SW 1271 (cell line): ENCODE measurements at regions not wholly inside any gene's neighbourhood (a gene's known extent, or its start where the extent isn't known, plus 50 kb on each side); places are given as distances from the start of the nearest gene placed in this dataset.

Experiments
- DNase-seq, 2 experiments: peaks; one replicate each; lab custom pipeline; 2025; lab: John Stamatoyannopoulos, UW

DNA sequence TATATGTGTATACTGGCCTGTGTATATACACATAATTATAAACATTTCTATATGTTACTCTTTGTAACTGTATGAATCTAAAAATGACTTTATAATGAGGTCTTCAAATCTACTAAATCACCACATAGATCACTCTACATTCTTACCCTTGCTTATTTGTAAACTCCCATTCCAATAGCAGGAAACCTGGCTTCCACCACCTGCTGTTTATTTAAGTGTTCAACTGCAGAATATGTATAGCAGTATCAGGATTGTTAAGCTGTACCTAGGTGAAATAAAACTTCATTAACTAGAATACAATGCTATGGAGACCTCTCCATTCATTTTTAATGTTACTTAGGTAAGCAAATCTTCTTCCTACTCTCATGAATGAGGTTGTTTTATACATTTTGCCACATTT is 1351.1 kb upstream of the B3GALT2 start:
- no peak for DNase-seq

GRCh38 chr1:194535369-194535768 is 1349.0 kb upstream of the B3GALT2 start:
- DNase-seq: no peak

GRCh38 chr1:194534784-194535183 is 1348.4 kb upstream of the B3GALT2 start:
- no peak for DNase-seq

- no peak for DNase-seq
These were observed 1347.2 kb upstream of the B3GALT2 start for GRCh38 chr1:194533641-194534040.

- no peak for DNase-seq
These were observed 1331.2 kb upstream of the B3GALT2 start for GRCh38 chr1:194517567-194517966.

DNA sequence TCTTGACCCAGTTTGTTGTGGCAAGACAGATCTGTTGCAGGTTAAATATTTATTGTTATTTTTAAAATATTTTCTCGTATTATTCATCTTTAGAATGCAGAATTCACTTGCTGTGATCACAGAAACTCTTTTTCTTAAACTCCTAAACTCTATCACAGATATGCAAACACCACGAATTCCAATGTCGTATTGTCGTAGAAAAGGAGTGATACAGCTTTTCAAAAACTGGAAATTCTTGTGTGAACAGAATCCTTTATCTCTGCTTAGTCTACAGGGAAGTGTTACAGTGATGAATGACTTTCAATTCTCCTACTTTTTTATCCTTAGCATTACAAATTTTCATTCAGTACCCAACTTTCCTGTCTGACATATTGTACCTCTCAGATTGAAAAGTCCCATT is 1329.5 kb upstream of the B3GALT2 start:
- DNase-seq: no peak

- DNase-seq: no peak
These were observed 1326.5 kb upstream of the B3GALT2 start for GRCh38 chr1:194512957-194513356.

GRCh38 chr1:194512345-194512744 is 1325.9 kb upstream of the B3GALT2 start:
- no peak for DNase-seq

- no peak for DNase-seq
These were observed 1316.8 kb upstream of the B3GALT2 start for GRCh38 chr1:194503209-194503608.

GRCh38 chr1:194495434-194495833 is 1309.0 kb upstream of the B3GALT2 start:
- no peak for DNase-seq

GRCh38 chr1:194487172-194487571 is 1300.8 kb upstream of the B3GALT2 start:
- no peak for DNase-seq

DNA sequence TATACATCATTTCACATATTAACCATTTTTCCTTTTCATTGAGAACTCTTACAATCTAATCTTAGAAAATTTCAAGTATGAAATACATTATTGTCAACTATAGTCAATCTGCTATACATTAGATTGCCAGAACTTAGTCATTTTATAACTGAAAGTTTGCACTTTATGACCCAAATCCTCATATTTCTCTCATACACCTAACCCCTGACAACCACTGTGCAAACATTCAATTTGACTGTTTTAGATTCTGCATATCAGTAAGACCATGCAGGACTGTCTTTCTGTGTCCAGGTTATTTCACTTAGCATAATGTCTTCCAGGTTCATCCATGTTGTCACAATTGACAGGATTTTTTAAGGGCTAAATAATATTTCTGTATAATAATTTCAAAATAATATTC is 1299.0 kb upstream of the B3GALT2 start:
- no peak for DNase-seq

- no peak for DNase-seq
These were observed 1292.3 kb upstream of the B3GALT2 start for GRCh38 chr1:194478731-194479130.

DNA sequence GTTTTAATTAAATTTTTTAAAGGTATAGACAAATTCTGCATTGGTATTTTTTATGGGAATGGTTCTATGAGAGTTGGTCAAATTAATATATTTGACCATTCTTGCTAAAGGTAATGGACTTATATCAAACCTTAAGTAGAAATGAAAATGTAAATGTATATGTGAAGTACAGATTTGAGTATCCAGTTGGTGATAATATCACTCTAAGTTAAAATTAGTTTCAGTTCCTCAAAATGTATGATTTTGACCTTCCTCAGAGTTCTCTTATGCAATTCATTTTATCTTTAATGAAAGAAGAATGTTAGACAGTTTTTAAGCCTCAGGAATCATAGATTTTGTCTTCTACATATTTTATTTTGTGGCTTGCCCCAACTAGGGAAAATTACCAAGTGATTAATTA is 1291.5 kb upstream of the B3GALT2 start:
- no peak for DNase-seq

DNA sequence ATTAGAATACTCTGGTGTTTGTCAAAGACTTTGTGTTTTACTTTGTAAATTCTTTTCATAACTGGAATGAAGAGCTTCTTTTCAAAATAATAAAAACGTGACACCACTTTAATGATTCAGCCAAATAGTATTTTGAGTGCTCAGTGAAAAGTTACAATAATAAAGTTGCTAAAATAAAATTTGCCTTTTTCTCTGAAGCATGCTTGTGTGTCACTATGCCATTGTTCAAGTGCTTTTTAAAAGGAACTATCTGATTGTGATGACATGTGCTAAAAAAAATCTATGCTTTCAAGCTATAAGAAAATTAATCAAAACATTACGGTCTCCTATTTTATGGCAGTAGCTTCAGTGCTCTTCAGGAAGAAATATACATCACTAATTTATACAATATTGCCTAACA is 1290.5 kb upstream of the B3GALT2 start:
- no peak for DNase-seq

GRCh38 chr1:194476351-194476750 is 1289.9 kb upstream of the B3GALT2 start:
- DNase-seq: no peak

DNA sequence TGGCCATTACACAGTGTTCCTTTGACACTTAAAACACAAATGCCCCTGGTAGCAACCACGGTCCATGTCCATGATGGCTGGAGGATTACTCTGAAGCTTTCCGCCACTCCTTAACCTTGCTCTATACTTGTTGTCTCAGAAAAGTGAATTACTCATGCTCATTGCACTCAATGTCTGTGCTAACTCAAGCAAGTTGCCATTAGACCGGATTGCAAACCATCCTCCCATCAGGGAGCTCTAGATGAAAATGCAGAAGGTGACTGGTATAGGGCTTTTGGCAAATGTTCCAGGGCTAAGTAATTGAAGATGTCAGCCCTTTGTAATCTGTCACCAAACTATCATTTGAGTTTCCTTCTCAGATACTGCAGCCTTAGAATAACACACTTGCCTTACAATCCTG is 1288.3 kb upstream of the B3GALT2 start:
- DNase-seq: no peak

GRCh38 chr1:194473766-194474165 is 1287.4 kb upstream of the B3GALT2 start:
- no peak for DNase-seq

DNA sequence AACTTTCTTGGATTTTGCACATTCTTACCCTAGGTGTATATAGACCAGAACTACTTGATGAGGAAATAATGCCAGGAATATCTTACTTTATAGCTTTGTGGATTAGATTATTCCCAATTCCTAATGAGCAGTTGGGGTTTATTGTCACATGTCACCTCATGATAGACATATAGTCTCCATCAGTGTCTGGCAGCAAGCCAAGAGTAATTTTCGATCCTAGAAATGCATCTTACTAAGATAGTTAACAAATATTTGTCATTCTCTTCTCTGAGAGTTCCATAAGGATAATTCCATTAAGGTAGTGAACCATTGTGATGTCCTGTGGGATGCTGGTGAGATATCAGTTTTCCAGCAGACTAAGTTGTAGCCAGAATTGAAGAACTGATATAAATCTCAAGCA is 1282.9 kb upstream of the B3GALT2 start:
- no peak for DNase-seq

DNA sequence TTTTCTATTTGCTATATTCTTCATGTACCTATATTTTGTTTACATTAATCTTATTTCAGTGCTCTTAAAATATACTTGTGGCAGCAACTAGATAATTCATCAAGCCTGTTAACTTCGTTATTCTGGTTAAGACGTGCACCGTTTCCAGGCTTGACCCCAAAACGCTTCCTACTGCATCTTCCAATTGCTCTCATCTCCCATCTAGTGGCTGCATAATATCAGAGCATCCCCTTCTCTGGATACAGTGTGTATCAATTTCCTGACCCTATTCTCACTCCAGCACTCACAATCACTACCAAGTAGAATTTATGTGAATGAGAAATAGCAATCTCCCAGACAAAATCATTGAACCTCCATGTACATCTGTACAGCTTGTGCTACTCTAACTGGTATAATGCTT is 1280.3 kb upstream of the B3GALT2 start:
- DNase-seq: no peak

DNA sequence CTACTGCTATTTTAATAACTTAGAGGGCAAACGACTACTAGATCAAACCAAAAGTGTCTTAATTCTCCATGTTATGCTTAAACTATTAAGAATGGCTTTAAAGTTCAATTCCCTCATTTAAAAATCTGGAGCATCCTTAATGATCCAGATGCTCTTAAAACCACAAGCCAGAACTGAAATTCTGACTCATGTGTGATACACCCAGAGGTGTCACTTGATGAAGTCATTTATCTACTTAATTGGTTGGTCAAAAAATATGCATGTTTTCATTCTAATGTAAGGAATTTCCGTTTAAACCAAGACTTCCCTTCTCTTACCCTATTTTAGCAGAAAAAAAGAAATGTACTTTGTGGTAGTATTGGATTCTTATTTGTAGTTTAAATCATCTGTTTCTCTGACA is 1261.2 kb upstream of the B3GALT2 start:
- no peak for DNase-seq

GRCh38 chr1:194445244-194445643 is 1258.8 kb upstream of the B3GALT2 start:
- no peak for DNase-seq

DNA sequence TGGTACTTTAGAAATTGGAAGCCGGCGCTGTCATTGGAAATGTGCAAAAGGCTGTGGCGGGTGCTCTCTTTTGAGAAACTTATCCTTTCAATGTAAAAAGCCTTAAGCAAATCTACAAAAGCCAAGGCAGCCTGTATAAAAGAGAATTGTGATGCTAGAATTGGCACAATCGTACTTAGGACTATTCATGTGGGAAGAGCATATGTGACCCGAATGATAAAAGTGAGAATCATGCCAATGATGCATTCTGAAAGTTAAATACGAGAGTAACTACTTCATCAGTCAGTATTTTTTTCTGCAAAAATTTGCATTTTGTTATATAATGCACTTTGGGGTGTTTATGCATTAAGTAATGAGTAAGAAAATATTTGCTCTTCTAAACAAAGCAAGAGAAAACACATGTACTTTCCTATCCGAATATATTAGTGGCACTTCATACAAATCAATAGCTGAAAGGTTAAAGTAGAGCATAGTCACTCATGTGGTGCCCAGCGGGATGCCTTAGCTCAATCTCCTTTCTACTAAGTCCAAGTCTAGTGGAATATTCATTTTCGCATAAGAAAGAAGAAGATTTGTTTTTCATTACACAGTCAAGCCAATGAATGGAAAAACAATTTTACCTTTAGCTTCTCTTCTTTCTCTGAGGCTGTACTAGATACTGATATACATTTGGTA is 1256.6 kb upstream of the B3GALT2 start:
- no peak for DNase-seq

GRCh38 chr1:194437135-194437534 is 1250.7 kb upstream of the B3GALT2 start:
- DNase-seq: no peak

DNA sequence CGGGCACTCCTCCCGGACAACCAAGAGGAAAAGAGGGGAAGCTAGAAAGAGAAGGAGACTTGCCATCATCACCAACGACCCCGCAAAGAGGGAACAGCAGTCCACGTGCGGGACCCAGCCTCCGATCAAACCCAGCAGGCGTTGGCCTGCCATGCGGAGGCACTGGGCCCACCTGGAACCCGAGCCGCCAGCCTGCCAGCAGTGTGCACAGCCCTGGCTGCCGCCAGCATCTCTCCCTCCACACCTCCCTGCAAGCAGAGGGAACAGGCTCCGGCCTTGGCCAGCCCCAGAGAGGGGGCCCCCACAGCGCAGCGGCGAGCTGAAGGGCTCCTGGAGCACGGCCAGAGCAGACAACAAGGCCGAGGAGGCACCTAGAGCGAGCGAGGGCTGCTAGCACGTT is 1244.7 kb upstream of the B3GALT2 start:
- DNase-seq: no peak
